Esophagus squamous epithelium (tissue), 4 donors: ENCODE measurements at regions not wholly inside any gene's neighbourhood (a gene's known extent, or its start where the extent isn't known, plus 50 kb on each side); places are given as distances from the start of the nearest gene placed in this dataset.

Source experiments
- POLR2A ChIP-seq, 4 donors: fragments of 450-650 bp; IDR thresholded peaks; one replicate each; pipeline ENCODE4 v1.6.1; 2017; ENCODE audit warnings: antibody characterized with exemption in 4 of 4, mild to moderate bottlenecking in 4 of 4, moderate library complexity in 3 of 4
- TF ChIP-seq, protein P1 (sequence below), 6 experiments: fragments of 450-650 bp in 4 of 6; fragments of 200-600 bp in 2 of 6; sonication (generic) in 2 of 6; IDR thresholded peaks; one replicate each; pipeline ENCODE4 v1.5.1; 2016 to 2019; ENCODE audit warnings: antibody characterized with exemption in 6 of 6, mild to moderate bottlenecking in 4 of 6, moderate library complexity in 4 of 6

DNA sequence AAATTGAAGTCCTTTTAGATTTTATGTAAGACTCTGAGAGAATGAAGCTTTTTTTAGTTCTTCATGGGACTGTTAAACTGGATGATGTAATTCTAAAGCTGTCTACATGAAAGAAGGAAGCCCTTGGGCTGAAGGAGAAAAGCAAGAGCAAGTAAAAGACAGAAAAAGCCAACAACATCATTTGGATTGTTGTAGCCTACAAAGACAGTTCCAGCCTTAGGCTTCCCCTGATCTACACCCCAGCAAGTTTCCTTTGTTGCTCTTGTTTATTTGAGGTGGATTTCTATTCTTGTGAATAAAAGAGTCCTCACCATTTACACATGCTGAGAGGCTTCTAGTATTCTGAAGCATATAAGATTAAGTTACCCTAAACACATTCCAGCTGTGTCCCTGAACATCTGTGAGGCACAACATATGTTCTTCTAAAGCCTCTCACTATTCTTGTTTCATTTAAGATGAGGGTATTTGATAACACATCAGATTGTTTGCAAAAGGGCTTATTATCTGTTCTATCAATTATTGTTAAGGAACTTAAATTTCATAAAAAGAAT is 377.8 kb downstream of the LNPK start:
- TF ChIP-seq, protein P1, sequence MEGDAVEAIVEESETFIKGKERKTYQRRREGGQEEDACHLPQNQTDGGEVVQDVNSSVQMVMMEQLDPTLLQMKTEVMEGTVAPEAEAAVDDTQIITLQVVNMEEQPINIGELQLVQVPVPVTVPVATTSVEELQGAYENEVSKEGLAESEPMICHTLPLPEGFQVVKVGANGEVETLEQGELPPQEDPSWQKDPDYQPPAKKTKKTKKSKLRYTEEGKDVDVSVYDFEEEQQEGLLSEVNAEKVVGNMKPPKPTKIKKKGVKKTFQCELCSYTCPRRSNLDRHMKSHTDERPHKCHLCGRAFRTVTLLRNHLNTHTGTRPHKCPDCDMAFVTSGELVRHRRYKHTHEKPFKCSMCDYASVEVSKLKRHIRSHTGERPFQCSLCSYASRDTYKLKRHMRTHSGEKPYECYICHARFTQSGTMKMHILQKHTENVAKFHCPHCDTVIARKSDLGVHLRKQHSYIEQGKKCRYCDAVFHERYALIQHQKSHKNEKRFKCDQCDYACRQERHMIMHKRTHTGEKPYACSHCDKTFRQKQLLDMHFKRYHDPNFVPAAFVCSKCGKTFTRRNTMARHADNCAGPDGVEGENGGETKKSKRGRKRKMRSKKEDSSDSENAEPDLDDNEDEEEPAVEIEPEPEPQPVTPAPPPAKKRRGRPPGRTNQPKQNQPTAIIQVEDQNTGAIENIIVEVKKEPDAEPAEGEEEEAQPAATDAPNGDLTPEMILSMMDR (IDR thresholded peaks at IDR 0.05): no peak
- no peak for TF ChIP-seq POLR2A (IDR thresholded peaks at IDR 0.05)
